GM19463 (cell line): ENCODE measurements at regions not wholly inside any gene's neighbourhood (a gene's known extent, or its start where the extent isn't known, plus 50 kb on each side); places are given as distances from the start of the nearest gene placed in this dataset.
"Not testable (repeated sequence)": the region's sequence is repeated elsewhere in the genome, so short reads cannot be mapped to it uniquely, and the experiment has no call there.

Experiments
- ATAC-seq: cut with Tn5 transposase; IDR thresholded peaks from one replicate; pipeline ENCODE4 v1.9.1; 2021; ENCODE audit warnings: mild to moderate bottlenecking, moderate library complexity; ENCODE audit not compliant: unreplicated experiment

DNA sequence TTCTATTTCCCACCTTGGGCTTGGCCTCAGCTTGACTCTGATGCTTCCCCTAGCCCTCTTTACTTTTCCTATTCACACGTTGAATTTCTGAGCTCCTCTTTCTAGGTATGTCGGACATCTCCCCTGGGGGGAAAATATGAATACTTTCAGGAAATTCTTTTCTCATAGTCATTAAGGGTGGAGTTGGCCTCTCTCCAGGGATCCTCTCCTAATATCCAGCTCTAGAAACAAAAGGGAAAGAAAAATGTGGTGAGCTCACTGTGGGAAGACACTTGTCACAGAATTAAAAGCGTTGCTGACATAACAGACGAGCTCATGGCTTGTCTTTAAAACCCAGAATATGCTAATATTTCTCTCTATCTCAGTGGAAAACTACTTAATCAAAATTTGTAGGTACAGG, 132.7 kb upstream of the MEX3C start:
- ATAC-seq, result no peak

DNA sequence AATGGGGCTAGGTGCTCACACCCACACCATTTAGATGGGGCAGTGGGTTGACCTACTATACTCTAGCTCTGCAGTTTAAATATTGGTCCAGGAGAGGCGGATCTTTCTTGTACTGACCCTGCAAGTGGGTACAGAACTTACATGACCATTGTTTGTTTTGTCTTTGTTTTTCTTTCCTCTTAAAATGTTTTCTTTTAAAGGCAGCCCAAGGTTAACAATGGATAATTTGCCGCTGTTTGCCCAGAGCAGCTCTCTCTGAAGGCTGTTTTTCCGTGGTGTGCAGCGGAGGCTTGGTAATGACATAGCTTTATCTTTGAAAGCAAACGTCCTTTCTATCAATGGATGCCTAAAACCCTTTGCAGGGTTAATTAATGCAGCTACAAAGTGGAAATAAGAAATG, 133.3 kb upstream of the MEX3C start:
- no peak for ATAC-seq

DNA sequence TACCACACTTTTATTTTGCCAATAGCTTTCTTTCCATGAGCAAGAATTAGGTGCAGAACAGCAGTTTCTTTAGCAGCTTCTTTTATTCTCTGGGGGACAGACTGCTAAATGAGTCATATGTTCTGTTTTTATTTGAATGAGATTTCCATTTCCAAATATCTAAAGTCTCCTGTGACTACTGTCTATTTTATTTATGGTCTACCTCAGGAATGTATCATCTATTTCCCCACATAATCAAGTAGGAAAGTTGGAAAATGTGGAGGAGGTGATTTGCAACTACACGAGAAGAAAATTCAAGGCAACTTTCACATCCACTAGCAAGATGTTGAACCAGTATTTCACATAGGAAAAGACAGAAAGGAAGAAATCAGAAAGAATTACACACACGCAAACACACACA, 139.9 kb upstream of the MEX3C start:
- no peak for ATAC-seq

DNA sequence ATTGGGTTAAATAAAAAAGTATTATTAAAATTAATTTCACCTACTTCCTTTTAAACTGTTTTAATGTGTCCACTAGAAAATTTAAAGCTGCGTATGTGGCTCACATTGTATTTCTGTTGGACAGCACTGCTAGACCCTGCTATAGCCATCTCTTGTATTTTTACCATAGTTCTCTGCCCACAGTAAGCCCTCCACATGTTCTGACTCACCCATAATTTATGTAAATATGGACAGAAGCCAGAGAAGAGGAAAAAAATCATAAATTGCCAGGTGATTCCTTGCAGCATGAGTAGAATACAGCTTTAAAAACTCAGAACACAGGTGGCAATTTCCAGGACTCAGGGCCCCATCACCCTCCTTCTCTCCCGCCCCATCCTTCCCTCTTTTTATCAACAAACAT, 142.4 kb upstream of the MEX3C start:
- ATAC-seq, result no peak

DNA sequence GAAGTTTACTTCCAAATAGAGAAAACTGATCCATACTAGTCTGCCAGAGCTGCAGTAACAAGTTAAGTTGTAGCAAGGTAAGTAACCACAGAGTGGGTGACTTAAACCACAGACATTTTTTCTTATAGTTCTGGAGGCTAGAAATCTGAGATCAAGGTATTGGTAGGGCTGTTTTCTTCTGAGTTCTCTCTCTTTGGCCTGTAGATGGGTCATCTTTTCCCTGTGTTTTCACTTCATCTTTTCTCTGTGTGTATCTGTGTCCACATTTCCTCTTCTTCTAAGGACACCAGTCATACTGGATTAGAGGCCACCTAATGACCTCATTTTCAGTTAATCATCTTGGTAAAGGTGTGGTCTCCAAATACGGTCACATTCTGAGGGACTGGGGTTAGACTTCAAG, 142.9 kb upstream of the MEX3C start:
- ATAC-seq, result peak; percentile 37

DNA sequence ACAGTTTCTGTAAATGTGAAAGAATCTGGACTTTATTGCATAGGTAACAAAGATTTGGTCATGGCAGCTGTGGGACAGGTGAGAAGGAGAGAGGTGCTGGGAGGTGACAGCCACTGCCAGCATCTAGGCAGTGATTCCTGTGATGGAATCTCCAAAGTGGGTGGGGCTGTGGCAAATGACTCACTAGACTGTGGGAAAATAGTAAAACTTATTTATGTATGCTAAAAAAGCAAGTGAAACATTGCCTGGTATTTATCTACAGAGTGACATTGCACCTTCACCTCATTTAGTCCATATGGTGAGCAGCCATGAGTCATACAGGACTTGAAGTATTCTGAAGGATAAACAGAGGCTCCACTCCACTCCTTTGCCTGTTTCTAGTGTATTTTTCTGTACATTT, 145.3 kb upstream of the MEX3C start:
- ATAC-seq, result peak; percentile 60

DNA sequence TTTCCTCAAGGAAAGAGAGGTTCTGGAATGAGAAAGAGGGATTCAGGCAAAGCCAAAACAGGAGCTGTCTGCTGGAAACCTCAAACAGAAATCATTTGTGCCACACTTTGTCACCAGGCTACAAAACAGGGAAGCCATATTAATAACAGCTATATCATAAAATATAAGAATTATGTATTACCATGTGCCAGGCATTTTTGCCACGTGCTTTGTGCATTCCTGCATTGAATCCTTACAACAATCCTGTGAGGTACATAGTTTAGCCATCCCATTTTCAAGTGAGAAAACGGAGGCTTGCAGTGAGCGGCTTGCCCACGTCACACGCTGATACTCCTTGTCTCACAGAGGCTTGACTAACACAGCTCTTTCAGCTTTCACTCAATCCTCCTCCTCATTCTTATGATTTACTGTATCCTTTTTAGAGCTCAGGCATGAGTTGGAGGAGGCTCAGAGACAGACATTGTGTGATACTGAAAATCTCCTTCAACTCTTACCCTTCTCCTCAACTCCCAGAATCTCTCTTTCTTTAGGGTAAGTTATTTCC, 148.4 kb upstream of the MEX3C start:
- ATAC-seq, result no peak

DNA sequence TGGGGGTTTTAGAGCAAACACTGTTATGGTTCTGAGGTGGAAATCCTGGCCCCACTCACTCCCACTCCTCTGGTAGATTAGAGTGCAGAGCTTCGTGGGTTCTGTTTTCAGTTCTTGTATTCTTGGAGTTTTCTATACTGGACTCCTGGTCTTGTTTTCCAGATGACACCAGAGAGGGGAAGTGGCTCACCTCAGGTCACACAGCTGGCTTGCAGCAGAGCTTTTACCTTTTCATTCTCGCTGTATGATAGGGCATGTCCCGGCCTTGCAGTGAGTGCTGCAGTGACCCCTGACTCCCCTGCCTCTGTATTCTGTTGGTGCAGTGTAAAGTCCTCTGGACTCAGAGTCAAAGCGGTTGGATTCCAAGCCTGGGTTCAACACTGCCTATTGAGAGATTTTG, 148.9 kb upstream of the MEX3C start:
- no peak for ATAC-seq

DNA sequence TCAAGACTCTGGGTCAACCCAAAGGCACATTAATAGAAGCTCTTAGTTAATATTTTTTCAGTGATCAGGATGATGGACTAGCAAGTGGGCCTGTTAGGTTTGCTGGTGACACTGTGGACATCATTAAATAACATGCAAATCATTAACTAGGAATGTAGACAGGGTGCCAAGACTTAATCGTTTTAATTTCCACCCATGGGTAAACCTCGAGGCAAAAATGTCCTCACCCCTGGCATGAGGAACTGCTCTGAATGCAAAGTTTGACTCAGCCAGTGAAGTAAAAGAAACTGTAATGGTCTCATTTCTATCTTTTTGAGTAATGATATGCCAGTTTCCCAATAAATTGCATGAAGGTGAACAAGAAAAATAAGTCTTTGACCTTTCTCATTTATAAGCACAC, 152.6 kb upstream of the MEX3C start:
- ATAC-seq, result no peak

DNA sequence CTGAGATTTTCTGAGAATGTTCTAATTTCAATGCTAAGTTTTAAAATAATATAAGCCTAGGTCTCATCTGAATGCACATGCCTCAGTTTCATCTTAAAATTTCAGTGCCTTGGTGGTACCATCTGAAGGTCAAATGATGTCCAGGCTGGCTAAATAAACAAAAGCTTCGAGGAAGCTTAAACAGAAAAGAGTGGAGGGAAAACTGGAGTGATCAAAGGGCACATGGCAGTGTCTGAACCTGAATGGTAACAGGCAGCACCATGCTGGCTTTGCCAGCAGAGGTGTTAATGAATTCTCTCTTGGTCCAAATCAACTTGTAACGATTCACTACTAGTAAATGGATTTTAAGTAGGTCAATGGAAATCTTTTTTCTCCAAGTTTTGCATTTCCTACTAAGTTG, 158.4 kb upstream of the MEX3C start:
- ATAC-seq, result no peak

DNA sequence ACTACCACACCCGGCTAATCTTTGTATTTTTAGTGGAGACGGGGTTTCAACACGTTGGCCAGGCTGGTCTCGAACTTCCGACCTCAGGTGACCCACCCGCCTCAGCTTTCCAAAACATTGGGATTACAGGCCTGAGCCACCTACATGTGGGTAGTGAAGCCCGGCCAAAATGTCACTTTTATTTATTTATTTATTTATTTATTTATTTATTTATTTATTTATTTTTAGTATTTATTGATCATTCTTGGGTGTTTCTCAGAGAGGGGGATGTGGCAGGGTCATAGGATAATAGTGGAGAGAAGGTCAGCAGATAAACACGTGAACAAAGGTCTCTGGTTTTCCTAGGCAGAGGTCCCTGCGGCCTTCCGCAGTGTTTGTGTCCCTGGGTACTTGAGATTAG, 162.8 kb upstream of the MEX3C start:
- ATAC-seq, result not testable (repeated sequence)

DNA sequence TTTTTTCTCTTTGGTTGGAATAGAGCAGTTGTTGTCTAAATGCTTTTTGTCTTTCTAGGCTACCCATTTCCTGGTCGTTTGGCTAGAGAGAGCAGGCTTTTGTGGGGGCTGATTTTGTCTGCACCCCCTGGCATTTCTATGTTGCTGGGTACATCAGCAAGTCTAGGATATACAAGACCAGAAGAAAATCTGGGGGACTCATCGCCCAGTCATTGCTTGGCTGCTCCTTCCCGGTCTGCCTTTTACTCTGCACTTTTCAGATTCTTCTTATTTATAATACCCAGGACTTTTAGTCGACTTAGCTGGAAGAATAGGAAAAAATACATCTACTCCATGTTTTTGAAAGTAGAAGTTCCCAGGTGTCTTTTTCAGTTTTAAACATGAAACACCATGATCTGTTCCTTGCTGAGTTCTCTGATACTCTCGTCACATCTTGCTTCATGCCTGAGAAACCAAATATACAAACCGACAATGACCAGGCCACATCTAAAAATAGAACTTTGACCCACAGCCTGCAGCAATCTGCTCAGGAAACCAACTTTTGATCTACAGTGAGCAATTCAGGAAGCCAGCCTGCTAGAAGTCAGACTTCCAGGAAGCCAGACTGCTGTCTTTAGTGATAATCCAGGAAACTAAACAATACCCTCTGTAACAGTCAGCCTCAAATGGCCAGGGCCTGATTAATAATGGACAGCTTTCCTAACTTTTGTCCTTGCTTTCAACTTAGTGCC, 163.8 kb upstream of the MEX3C start:
- ATAC-seq, result peak; percentile 76

DNA sequence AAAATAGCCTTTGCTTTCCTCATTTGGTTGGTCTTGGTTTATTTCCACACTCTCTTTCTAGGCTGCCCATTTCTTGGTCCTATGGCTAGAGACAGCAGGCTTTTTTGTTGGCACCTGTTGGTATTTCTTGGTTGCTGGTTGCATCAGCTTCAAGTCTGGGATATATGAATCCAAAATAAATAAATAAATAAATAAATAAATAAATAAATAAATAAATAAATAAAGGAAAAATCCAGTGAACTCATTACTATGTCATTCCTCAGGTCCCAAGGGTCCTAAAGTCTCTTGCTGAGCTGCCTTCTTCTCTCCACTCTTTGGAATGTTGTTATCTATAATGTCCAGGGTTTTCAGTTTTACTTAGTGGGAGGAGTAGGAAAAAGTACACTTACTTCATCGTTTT, 165.9 kb upstream of the MEX3C start:
- no peak for ATAC-seq

DNA sequence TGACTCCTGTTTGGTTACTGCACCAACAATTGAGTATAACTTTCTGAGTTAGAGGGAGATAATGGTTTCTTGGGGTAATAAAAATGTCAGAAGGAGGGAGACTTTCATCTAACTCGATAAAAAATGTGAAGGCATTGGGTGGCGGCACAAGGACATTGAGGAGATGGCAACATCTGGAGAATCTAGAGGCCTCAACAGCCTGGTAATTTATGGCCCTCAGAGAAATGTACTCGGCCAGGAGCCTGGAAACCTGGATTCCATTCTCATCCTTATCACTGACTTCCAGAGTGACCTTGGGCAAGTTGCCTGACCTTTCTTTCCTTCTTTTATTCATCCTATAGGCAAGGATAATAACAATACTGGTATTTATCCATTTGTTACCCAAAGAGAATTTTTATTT, 173.5 kb upstream of the MEX3C start:
- no peak for ATAC-seq

DNA sequence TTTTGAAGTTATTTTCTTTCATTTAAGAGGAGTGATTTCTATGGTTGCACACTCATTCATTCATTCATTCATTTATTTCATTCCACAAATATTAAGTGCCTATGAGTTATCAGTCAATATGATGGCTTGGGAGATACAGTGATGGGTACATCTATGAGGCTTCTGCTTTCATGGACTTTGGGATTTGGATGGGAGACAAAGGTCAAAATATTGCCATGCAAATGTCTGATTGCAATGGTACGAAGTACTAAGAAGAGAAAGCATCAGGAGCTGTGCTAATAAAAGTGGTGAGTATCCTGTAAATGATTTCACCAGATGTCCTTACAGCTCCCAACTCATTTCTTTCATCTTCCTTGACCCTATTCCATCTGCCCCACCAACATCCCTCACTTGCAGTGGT, 174.4 kb upstream of the MEX3C start:
- no peak for ATAC-seq

DNA sequence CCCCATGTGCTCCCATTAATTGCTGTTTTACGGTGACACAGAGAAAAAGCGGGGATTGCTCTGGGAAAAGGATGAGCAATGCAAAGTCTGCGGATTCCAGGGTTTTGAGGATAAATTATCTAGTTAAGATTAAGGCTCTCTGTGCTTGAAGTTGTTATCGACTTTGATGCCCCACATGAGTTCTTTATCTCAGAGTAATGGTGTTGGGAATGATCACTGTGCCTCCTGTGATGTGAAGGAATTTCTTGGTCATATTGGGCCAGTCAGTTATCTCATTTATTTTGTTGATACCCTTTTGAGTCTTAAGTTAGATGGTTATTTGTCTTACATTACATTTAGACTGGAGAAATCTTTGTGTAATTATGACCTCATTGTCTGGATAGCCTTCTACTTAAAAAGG, 184.6 kb upstream of the MEX3C start:
- ATAC-seq, result no peak

DNA sequence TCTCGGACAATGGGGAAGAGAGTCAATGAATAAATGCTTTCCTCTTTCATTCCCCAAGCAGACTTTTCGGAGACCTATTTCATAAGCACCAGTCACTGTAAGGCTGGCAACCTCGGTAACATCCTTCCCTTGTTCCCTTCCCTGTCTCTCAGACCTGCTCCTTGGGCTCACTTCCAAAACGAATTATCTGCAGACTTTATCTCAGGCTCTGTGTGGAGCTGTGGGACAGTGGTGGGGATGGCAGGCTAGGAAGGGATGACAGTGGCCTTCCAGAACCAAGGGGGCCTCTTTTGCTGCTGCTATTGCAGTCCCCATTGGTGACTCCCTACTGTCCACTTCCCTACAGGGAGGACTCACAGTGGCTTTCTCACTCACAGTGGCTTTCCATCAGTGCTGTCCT, 185.6 kb upstream of the MEX3C start:
- no peak for ATAC-seq

DNA sequence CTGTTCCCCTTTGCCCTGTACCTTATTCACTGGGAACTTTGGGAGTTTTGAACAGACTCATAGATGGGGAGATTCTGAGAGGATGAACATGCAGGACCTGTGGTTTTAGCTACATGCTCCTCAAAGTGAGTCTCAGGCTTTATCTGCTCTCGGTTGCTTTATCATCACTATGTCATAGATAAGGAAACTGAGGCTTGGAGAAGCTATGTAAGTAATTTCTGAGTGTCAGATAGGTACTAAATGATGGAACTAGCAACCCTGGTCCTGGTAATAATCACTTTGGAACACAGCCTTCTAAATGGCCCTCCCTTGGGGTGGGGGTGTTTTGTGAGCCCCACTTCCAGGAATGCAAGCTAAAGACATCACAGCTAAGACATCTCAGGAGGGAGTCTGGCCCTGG, 186.2 kb upstream of the MEX3C start:
- no peak for ATAC-seq

DNA sequence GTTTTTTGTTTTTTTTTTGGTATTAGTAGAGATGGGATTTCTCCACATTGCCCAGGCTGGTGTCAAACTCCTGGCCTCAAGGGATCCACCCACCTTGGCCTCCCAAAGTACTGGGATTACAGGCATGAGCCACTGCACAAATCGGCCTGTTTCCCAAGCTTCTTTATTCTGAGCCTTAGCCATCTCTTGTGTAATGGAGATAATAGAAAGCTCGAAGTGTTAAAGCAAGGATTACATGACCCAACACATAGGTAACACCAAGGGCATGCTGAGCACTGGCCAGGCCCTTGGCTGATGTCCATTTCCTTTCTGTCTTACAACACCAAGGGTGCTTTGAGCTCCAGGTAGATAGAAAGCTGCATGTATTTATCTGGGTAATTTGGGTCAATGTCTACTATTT, 187.8 kb upstream of the MEX3C start:
- no peak for ATAC-seq

DNA sequence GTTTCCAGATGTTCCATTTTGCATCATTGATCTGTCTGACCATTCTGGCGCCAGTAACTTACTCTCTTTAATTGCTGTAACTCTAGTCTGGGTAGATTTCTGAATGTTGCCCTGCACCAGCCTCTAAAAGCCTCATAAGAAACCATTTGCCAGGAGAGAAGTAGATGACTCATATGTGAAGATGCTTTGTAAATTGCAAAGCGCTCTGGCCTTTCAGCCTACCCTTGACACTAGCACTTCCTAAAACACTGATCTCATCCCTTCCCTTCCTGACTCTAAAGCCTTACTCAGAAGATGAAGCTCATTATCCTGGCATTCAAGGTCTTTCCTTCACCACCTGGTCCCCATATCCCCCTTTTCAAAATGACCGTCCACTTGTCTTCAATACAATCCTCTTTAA, 193.2 kb upstream of the MEX3C start:
- no peak for ATAC-seq

DNA sequence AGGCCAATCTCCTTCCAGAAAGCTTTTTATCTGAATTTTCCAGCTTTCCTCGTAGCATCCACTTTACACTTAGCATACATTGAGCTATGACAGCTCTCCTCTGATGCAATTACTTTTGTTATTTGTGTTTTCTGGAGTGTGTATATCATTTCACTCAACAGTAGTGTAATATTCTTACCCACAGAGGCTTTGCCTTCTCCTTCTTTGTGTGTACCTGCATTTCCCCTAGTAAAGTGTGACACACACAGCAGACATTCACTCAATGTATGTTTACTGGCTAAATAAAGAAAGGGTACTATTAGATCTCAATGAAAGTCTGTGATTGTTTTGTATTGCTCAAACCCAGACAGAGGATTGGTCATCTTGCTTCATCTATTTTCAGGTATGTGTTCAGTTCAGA, 193.7 kb upstream of the MEX3C start:
- ATAC-seq, result no peak

DNA sequence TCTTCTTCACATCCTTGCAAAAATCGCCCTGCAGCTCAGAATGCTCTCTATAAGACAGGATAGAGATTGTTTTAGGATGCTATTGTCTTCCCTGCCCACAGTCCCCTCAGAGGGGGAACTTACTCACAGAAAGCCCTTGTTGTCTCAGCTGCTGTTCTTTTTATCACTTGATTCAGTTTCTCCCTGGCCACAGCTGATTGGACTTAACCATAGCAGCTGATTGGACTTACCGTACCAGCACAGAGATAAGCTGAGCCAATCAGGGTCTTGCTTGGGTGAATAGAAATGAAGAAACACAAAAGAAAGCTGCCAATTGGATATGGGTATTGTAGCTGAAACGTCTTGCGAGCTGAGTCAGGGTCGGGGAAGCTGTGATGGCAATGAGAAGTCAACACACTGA, 194.2 kb upstream of the MEX3C start:
- no peak for ATAC-seq

DNA sequence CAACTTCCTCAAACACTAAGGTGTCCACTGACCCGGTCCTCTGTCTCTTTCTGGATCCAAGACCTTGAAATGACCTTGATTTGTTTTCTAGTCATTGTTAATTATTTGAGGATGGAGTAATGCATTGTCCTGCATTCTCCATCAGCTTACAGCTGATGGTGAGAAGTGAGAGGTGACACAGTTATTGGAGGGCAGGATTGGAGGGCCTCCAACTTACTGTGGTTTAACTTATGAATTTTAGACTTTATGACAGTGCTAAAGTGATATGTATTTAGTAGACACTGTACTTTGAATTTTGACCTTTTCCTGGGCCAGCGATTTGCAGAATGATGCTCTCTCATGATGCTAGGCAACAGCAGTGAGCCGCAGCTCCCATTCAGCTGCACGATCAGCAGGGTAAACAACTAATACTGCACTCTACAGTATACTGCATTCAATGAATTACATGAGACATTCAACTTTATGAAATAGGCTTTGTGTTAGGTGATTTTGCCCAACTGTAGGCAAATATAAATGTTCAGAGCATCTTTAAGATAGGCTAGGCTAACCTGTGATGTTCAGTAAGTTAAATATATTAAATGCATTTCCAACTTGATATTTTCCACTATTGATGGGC, 200.0 kb upstream of the MEX3C start:
- no peak for ATAC-seq
